ENCODE measurements at regions not wholly inside any gene's neighbourhood (a gene's known extent, or its start where the extent isn't known, plus 50 kb on each side); places are given as distances from the start of the nearest gene placed in this dataset.
"Not testable (repeated sequence)": the region's sequence is repeated elsewhere in the genome, so short reads cannot be mapped to it uniquely, and the experiment has no call there.

- not testable (repeated sequence) for H3K4me3 ChIP-seq (ENCODE audit: low read length); H3K27me3 ChIP-seq (ENCODE audit: control insufficient read depth, insufficient read depth, low read length); H3K9ac ChIP-seq (ENCODE audit: low read length); H3K4me1 ChIP-seq (ENCODE audit: control insufficient read depth, low read depth, low read length); H3K36me3 ChIP-seq (ENCODE audit: control insufficient read depth, low read depth, low read length); H3K27ac ChIP-seq (ENCODE audit: low read length)
- H3K9me3 ChIP-seq (ENCODE audit: control insufficient read depth, low read depth, low read length): peaks cover 14% of the 10 kb centered on the region
Measured at GRCh38 chr14:106233191-106233590, 706.8 kb downstream of the TMEM121 start.

GRCh38 chr14:106234525-106235254, 708.3 kb downstream of the TMEM121 start:
- not testable (repeated sequence) for H3K36me3 ChIP-seq (ENCODE audit: control insufficient read depth, low read depth, low read length); H3K4me1 ChIP-seq (ENCODE audit: control insufficient read depth, low read depth, low read length); H3K27ac ChIP-seq (ENCODE audit: low read length); H3K4me3 ChIP-seq (ENCODE audit: low read length); H3K27me3 ChIP-seq (ENCODE audit: control insufficient read depth, insufficient read depth, low read length); H3K9ac ChIP-seq (ENCODE audit: low read length)
- H3K9me3 ChIP-seq (ENCODE audit: control insufficient read depth, low read depth, low read length): peaks cover 17% of the 10 kb centered on the region

- Histone ChIP-seq H3K27me3 (ENCODE audit: control insufficient read depth, insufficient read depth, low read length) (no peaks in the 10 kb centered on the region), H3K4me3 (ENCODE audit: low read length) (no peak overlapping the region), H3K9me3 (ENCODE audit: control insufficient read depth, low read depth, low read length) (peaks cover 13% of the 10 kb centered on the region), H3K27ac (ENCODE audit: low read length) (no peak overlapping the region), H3K4me1 (ENCODE audit: control insufficient read depth, low read depth, low read length) (no peaks in the 10 kb centered on the region), H3K9ac (ENCODE audit: low read length) (no peak overlapping the region), H3K36me3 (ENCODE audit: control insufficient read depth, low read depth, low read length) (no peaks in the 10 kb centered on the region)
Measured at GRCh38 chr14:106235356-106236159, 709.2 kb downstream of the TMEM121 start.

GRCh38 chr14:106248321-106249192, 722.2 kb downstream of the TMEM121 start:
- H3K27ac ChIP-seq (ENCODE audit: low read length): no peak overlapping the region
- no peaks in the 10 kb centered on the region for H3K4me1 ChIP-seq (ENCODE audit: control insufficient read depth, low read depth, low read length)
- H3K9ac ChIP-seq (ENCODE audit: low read length): no peak overlapping the region
- peaks cover 15% of the 10 kb centered on the region for H3K9me3 ChIP-seq (ENCODE audit: control insufficient read depth, low read depth, low read length)
- H3K36me3 ChIP-seq (ENCODE audit: control insufficient read depth, low read depth, low read length): no peaks in the 10 kb centered on the region
- no peak overlapping the region for H3K4me3 ChIP-seq (ENCODE audit: low read length)
- H3K27me3 ChIP-seq (ENCODE audit: control insufficient read depth, insufficient read depth, low read length): no peaks in the 10 kb centered on the region

- not testable (repeated sequence) for H3K36me3 ChIP-seq (ENCODE audit: control insufficient read depth, low read depth, low read length); H3K27me3 ChIP-seq (ENCODE audit: control insufficient read depth, insufficient read depth, low read length); H3K9me3 ChIP-seq (ENCODE audit: control insufficient read depth, low read depth, low read length); H3K4me3 ChIP-seq (ENCODE audit: low read length); H3K4me1 ChIP-seq (ENCODE audit: control insufficient read depth, low read depth, low read length); H3K27ac ChIP-seq (ENCODE audit: low read length); H3K9ac ChIP-seq (ENCODE audit: low read length)
Measured at GRCh38 chr14:106253995-106254394, 727.6 kb downstream of the TMEM121 start.

GRCh38 chr14:106257569-106257994, 731.2 kb downstream of the TMEM121 start:
- not testable (repeated sequence) for H3K9ac ChIP-seq (ENCODE audit: low read length); H3K27me3 ChIP-seq (ENCODE audit: control insufficient read depth, insufficient read depth, low read length); H3K4me3 ChIP-seq (ENCODE audit: low read length); H3K36me3 ChIP-seq (ENCODE audit: control insufficient read depth, low read depth, low read length); H3K4me1 ChIP-seq (ENCODE audit: control insufficient read depth, low read depth, low read length); H3K27ac ChIP-seq (ENCODE audit: low read length)
- peaks cover 27% of the 10 kb centered on the region for H3K9me3 ChIP-seq (ENCODE audit: control insufficient read depth, low read depth, low read length)

GRCh38 chr14:106268013-106268727, 741.8 kb downstream of the TMEM121 start:
- H3K36me3 ChIP-seq (ENCODE audit: control insufficient read depth, low read depth, low read length): no peaks in the 10 kb centered on the region
- H3K9ac ChIP-seq (ENCODE audit: low read length): no peak overlapping the region
- no peaks in the 10 kb centered on the region for H3K4me1 ChIP-seq (ENCODE audit: control insufficient read depth, low read depth, low read length)
- no peak overlapping the region for H3K27ac ChIP-seq (ENCODE audit: low read length)
- no peak overlapping the region for H3K4me3 ChIP-seq (ENCODE audit: low read length)
- peaks cover 56% of the 10 kb centered on the region for H3K9me3 ChIP-seq (ENCODE audit: control insufficient read depth, low read depth, low read length)
- no peaks in the 10 kb centered on the region for H3K27me3 ChIP-seq (ENCODE audit: control insufficient read depth, insufficient read depth, low read length)

- no peak overlapping the region for H3K9ac ChIP-seq (ENCODE audit: low read length)
- peaks cover 47% of the 10 kb centered on the region for H3K9me3 ChIP-seq (ENCODE audit: control insufficient read depth, low read depth, low read length)
- H3K27ac ChIP-seq (ENCODE audit: low read length): no peak overlapping the region
- no peaks in the 10 kb centered on the region for H3K27me3 ChIP-seq (ENCODE audit: control insufficient read depth, insufficient read depth, low read length)
- H3K4me3 ChIP-seq (ENCODE audit: low read length): no peak overlapping the region
- H3K4me1 ChIP-seq (ENCODE audit: control insufficient read depth, low read depth, low read length): no peaks in the 10 kb centered on the region
- H3K36me3 ChIP-seq (ENCODE audit: control insufficient read depth, low read depth, low read length): no peaks in the 10 kb centered on the region
Measured at GRCh38 chr14:106269029-106269428, 742.6 kb downstream of the TMEM121 start.

GRCh38 chr14:106269451-106270204, 743.2 kb downstream of the TMEM121 start:
- H3K27ac ChIP-seq (ENCODE audit: low read length): no peak overlapping the region
- peaks cover 42% of the 10 kb centered on the region for H3K9me3 ChIP-seq (ENCODE audit: control insufficient read depth, low read depth, low read length)
- H3K9ac ChIP-seq (ENCODE audit: low read length): no peak overlapping the region
- no peak overlapping the region for H3K4me3 ChIP-seq (ENCODE audit: low read length)
- H3K27me3 ChIP-seq (ENCODE audit: control insufficient read depth, insufficient read depth, low read length): no peaks in the 10 kb centered on the region
- no peaks in the 10 kb centered on the region for H3K36me3 ChIP-seq (ENCODE audit: control insufficient read depth, low read depth, low read length)
- no peaks in the 10 kb centered on the region for H3K4me1 ChIP-seq (ENCODE audit: control insufficient read depth, low read depth, low read length)

GRCh38 chr14:106270476-106271121, 744.2 kb downstream of the TMEM121 start:
- H3K4me3 ChIP-seq (ENCODE audit: low read length); H3K27me3 ChIP-seq (ENCODE audit: control insufficient read depth, insufficient read depth, low read length); H3K9ac ChIP-seq (ENCODE audit: low read length); H3K4me1 ChIP-seq (ENCODE audit: control insufficient read depth, low read depth, low read length); H3K36me3 ChIP-seq (ENCODE audit: control insufficient read depth, low read depth, low read length); H3K27ac ChIP-seq (ENCODE audit: low read length): not testable (repeated sequence)
- peaks cover 39% of the 10 kb centered on the region for H3K9me3 ChIP-seq (ENCODE audit: control insufficient read depth, low read depth, low read length)
